H1 (cell line): ENCODE measurements at regions not wholly inside any gene's neighbourhood (a gene's known extent, or its start where the extent isn't known, plus 50 kb on each side); places are given as distances from the start of the nearest gene placed in this dataset.

Experiments used
- CTCF ChIA-PET: fragments of 300-600 bp; sonication (Branson Sonifier 250); formaldehyde crosslinking; loops from one replicate; lab custom pipeline; 2021; ENCODE audit not compliant: partially characterized antibody; lab: Charles Lee
- POLR2A ChIA-PET: fragments of 300-600 bp; sonication (Branson Sonifier 250); formaldehyde crosslinking; loops from one replicate; lab custom pipeline; 2021; ENCODE audit warnings: inconsistent platforms; ENCODE audit not compliant: partially characterized antibody; lab: Charles Lee
- DNase-seq, 2 experiments: peaks; one replicate each; pipeline versions ENCODE4 v3.0.0 to v3.0.0-alpha.2; 2010 to 2022; ENCODE audit warnings: low spot score in 2 of 2, low read depth in 1 of 2, mixed read lengths in 1 of 2
- FAIRE-seq: peaks from 2 replicates; lab custom pipeline; 2011; peaks lifted over from hg19 to GRCh38; lab: Jason Lieb, UNC
- H2AFZ ChIP-seq: 2 replicates; pipeline ENCODE4 v1.8.1; 2012; ENCODE audit warnings: low read length, inconsistent platforms
- H2AK5ac ChIP-seq: 2 replicates; pipeline ENCODE4 v1.6.1; 2013; ENCODE audit warnings: low read depth, low read length
- H2BK120ac ChIP-seq: replicated peaks from 2 replicates; pipeline ENCODE3; 2013; ENCODE audit warnings: low read depth, low read length, inconsistent platforms
- H2BK12ac ChIP-seq: 2 replicates; pipeline ENCODE4 v1.6.1; 2013; ENCODE audit warnings: low read depth, low read length
- H2BK15ac ChIP-seq: 2 replicates; pipeline ENCODE4 v1.6.1; 2013; ENCODE audit warnings: low read length
- H2BK20ac ChIP-seq: 2 replicates; pipeline ENCODE4 v1.6.1; 2013; ENCODE audit warnings: low read length
- H2BK5ac ChIP-seq: 2 replicates; pipeline ENCODE4 v1.6.1; 2013; ENCODE audit warnings: low read depth, low read length
- H3K14ac ChIP-seq: 2 replicates; pipeline ENCODE4 v1.6.1; 2013; ENCODE audit warnings: inconsistent platforms; ENCODE audit not compliant: insufficient read length
- H3K18ac ChIP-seq: 2 replicates; pipeline ENCODE4 v1.6.1; 2013; ENCODE audit warnings: low read length; ENCODE audit errors: extremely low read depth
- H3K23ac ChIP-seq: 2 replicates; pipeline ENCODE4 v1.6.1; 2013; ENCODE audit warnings: inconsistent platforms; ENCODE audit not compliant: insufficient read length
- H3K23me2 ChIP-seq: 2 replicates; pipeline ENCODE4 v1.6.1; 2013; ENCODE audit warnings: low read depth, low read length
- H3K27ac ChIP-seq: 2 replicates; pipeline ENCODE4 v1.6.1; 2011; ENCODE audit warnings: low read depth, low read length, inconsistent platforms
- H3K27me3 ChIP-seq, 4 experiments: replicated peaks in 1 of 4; 1 replicate in 1 of 4; 2 replicates in 3 of 4; pipeline versions ENCODE4 v1.6.1 to v1.8.1; 2011 to 2013; ENCODE audit warnings: low read length in 3 of 4, mild to moderate bottlenecking in 3 of 4, inconsistent platforms in 2 of 4, mixed read lengths in 2 of 4, moderate library complexity in 1 of 4; ENCODE audit not compliant: control insufficient read depth in 3 of 4, insufficient read depth in 3 of 4; ENCODE audit errors: extremely low read depth in 1 of 4
- H3K36me3 ChIP-seq, 4 experiments: 2 replicates each; pipeline versions ENCODE4 v1.6.1 to v1.8.1; 2011 to 2013; ENCODE audit warnings: mild to moderate bottlenecking in 4 of 4, low read length in 3 of 4, moderate library complexity in 2 of 4, control low read depth in 1 of 4, inconsistent platforms in 1 of 4; ENCODE audit not compliant: insufficient read depth in 4 of 4, control insufficient read depth in 2 of 4
- H3K4ac ChIP-seq: replicated peaks from 2 replicates; pipeline ENCODE3; 2013; ENCODE audit warnings: low read length, low read depth, mixed read lengths, inconsistent platforms; ENCODE audit not compliant: insufficient read length
- H3K4me1 ChIP-seq, 4 experiments: replicated peaks in 1 of 4; 1 replicate in 1 of 4; 2 replicates in 3 of 4; pipeline versions ENCODE4 v1.6.1 to v1.8.1; 2011 to 2013; ENCODE audit warnings: low read length in 3 of 4, inconsistent platforms in 2 of 4, mixed read lengths in 1 of 4; ENCODE audit not compliant: insufficient read depth in 4 of 4, control insufficient read depth in 3 of 4
- H3K4me2 ChIP-seq, 2 experiments: 2 replicates each; pipeline versions ENCODE4 v1.6.1 to v1.8.1; 2011 to 2013; ENCODE audit warnings: low read depth in 2 of 2, low read length in 2 of 2, control low read depth in 1 of 2, inconsistent platforms in 1 of 2, mild to moderate bottlenecking in 1 of 2; ENCODE audit not compliant: insufficient read depth in 1 of 2
- H3K4me3 ChIP-seq, 4 experiments: fragments of 200-600, 300-600 bp in 1 of 4; sonication (generic), shearing (Covaris generic), sonication (Bioruptor Twin) in 1 of 4; 2 replicates each; pipeline versions ENCODE4 v1.5.1 to v1.8.1; 2011 to 2016; ENCODE audit warnings: low read length in 4 of 4, low read depth in 3 of 4, control low read depth in 2 of 4, inconsistent platforms in 2 of 4, mild to moderate bottlenecking in 2 of 4, mixed read lengths in 1 of 4, moderate library complexity in 1 of 4; ENCODE audit not compliant: insufficient read depth in 2 of 4; ENCODE audit errors: extremely low read depth in 1 of 4
- H3K56ac ChIP-seq: replicated peaks from 2 replicates; pipeline ENCODE3; 2013; ENCODE audit warnings: low read depth, mild to moderate bottlenecking, mixed read lengths, low read length, inconsistent platforms; ENCODE audit not compliant: insufficient read length
- H3K79me1 ChIP-seq: 2 replicates; pipeline ENCODE4 v1.6.1; 2013; ENCODE audit warnings: low read depth, low read length, control low read depth
- H3K79me2 ChIP-seq, 2 experiments: 2 replicates each; pipeline versions ENCODE4 v1.6.1 to v1.8.1; 2012 to 2013; ENCODE audit warnings: low read length in 2 of 2, mild to moderate bottlenecking in 2 of 2, inconsistent platforms in 1 of 2; ENCODE audit not compliant: insufficient read depth in 2 of 2, control insufficient read depth in 1 of 2
- H3K9ac ChIP-seq, 4 experiments: replicated peaks in 1 of 4; 1 replicate in 1 of 4; 2 replicates in 3 of 4; pipeline versions ENCODE4 v1.6.1 to v1.8.1; 2011 to 2013; ENCODE audit warnings: low read depth in 3 of 4, low read length in 3 of 4, control low read depth in 2 of 4, mild to moderate bottlenecking in 2 of 4, moderate library complexity in 2 of 4, inconsistent platforms in 1 of 4; ENCODE audit errors: extremely low read depth in 1 of 4
- H3K9me3 ChIP-seq, 2 experiments: 2 replicates each; pipeline versions ENCODE4 v1.6.1 to v1.8.1; 2012 to 2013; ENCODE audit warnings: mild to moderate bottlenecking in 2 of 2, moderate library complexity in 2 of 2, control low read depth in 1 of 2, inconsistent platforms in 1 of 2, low read depth in 1 of 2, low read length in 1 of 2, mixed read lengths in 1 of 2; ENCODE audit not compliant: insufficient read depth in 2 of 2
- H4K20me1 ChIP-seq, 2 experiments: replicated peaks in 1 of 2; 2 replicates each; pipeline versions ENCODE3 to v1.8.1; 2011 to 2013; ENCODE audit warnings: inconsistent platforms in 2 of 2, low read length in 2 of 2, mild to moderate bottlenecking in 1 of 2; ENCODE audit not compliant: insufficient read depth in 2 of 2, control insufficient read depth in 1 of 2
- H4K5ac ChIP-seq: 2 replicates; pipeline ENCODE4 v1.6.1; 2013; ENCODE audit warnings: low read length, low read depth, mixed read lengths, inconsistent platforms; ENCODE audit not compliant: insufficient read length
- H4K8ac ChIP-seq: 2 replicates; pipeline ENCODE4 v1.8.0; 2013; ENCODE audit warnings: mild to moderate bottlenecking, moderate library complexity, low read length, inconsistent platforms; ENCODE audit not compliant: insufficient read depth; ENCODE audit errors: extremely low read depth
- H4K91ac ChIP-seq: replicated peaks from 2 replicates; pipeline ENCODE3; 2013; ENCODE audit warnings: low read length, mixed read lengths, inconsistent platforms; ENCODE audit not compliant: insufficient read length
- ATF3 ChIP-seq: IDR thresholded peaks from 2 replicates; pipeline ENCODE4 v1.6.1; 2011; ENCODE audit warnings: low read depth, mild to moderate bottlenecking, low read length; ENCODE audit not compliant: insufficient read depth
- NANOG ChIP-seq: IDR thresholded peaks from 2 replicates; pipeline ENCODE4 v1.6.1; 2011; ENCODE audit warnings: low read length, low read depth, mild to moderate bottlenecking, inconsistent platforms; ENCODE audit not compliant: insufficient read depth, poor library complexity, severe bottlenecking
- TEAD4 ChIP-seq: IDR thresholded peaks from 2 replicates; pipeline ENCODE4 v1.6.1; 2012; ENCODE audit warnings: low read depth, low read length, inconsistent platforms, mixed read lengths
- ZNF274 ChIP-seq: IDR thresholded peaks from 2 replicates; pipeline ENCODE4 v1.7.0; 2012; ENCODE audit warnings: low read length, borderline replicate concordance; ENCODE audit errors: extremely low read depth
- WGBS, 2 experiments: shearing (Covaris generic) in 1 of 2; methylation state at CpG; one replicate each; pipeline versions ENCODE4 v1.1.6 to v1.1.7; 2013 to 2015; ENCODE audit warnings: low lambda C conversion rate in 2 of 2, mixed read lengths in 2 of 2, inconsistent platforms in 1 of 2, low coverage in 1 of 2, missing lambda C conversion rate in 1 of 2; ENCODE audit not compliant: insufficient replicate concordance in 2 of 2, insufficient coverage in 1 of 2, insufficient read length in 1 of 2; ENCODE audit errors: extremely low coverage in 1 of 2, missing lambda C conversion rate in 1 of 2; 5-methylcytosine and 5-hydroxymethylcytosine counted together

DNA sequence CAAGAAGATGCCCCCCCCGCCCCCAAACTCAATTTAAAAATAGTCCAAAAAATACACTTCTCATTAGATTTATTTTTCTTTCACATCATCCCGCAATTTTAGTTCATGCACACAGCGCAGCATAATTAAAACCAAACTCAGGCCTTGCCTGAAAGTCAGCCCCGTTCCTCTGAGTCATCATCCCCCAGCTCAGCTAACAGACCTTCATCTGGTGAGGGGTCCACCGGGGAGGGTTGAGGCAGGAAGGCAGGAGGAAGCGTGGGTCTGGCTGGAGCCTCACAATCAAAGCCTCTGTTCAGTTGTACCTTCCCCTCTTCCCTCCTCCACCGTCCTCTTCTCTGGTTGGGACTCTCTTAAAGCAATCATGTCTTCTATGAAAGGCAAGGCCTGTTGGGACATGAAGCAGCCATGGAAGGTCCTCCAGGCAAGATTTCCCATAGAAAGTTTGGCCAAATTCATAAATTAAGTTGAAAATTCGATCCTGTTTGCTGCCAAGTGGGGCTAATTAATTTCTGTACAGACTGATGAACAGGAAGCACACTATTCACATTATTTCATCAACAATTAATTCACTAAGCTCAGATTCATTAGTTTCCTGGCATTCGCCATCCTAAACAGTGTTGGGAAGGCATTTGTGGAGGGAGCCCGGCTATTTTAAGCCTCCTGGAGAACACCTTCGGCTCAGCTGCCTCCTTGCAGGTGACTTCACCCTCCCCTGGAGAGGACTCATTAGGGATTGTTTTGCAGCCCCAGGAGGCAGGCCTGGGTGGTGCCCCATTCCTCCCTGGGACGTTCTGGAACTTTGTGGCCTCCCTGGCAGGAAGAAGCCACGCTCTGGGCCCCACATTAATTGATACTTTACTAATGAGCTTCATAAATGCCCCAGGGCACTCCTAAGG lies 72.3 kb upstream of the BNC1 start:
- DNase-seq (no peak), FAIRE-seq (no peak)
- Histone ChIP-seq H3K14ac (no peak overlapping the region), H4K91ac (no peak overlapping the region), H3K18ac (no peak overlapping the region; the same call in 1 of the 2 replicates), H3K56ac (no peak overlapping the region), H3K23me2 (no peaks in the 10 kb centered on the region), H4K20me1 (no peaks in the 10 kb centered on the region), H3K4ac (no peak overlapping the region), H2BK15ac (no peak overlapping the region), H2BK12ac (no peak overlapping the region), H3K36me3 (no peaks in the 10 kb centered on the region), H2BK20ac (no peak overlapping the region), H2AFZ (0 out of 2 replicates have a peak overlapping the region, but pooled peaks have one; percentile 40), H3K23ac (no peak overlapping the region), H3K4me3 (no peak overlapping the region), H3K9me3 (no peaks in the 10 kb centered on the region), H2BK120ac (no peak overlapping the region), H4K5ac (no peak overlapping the region), H2BK5ac (no peak overlapping the region), H2AK5ac (no peak overlapping the region), H3K79me2 (no peaks in the 10 kb centered on the region), H3K9ac (no peak overlapping the region), H3K27ac (no peak overlapping the region), H3K79me1 (no peaks in the 10 kb centered on the region), H3K4me1 (no peaks in the 10 kb centered on the region), H4K8ac (no peak overlapping the region), H3K27me3 (peaks cover 0 to 2% (median 0%) of the 10 kb centered on the region in 4 experiments; a peak in 1 of 7 replicates), H3K4me2 (no peak overlapping the region)
- ChIA-PET POLR2A (interaction anchor here (1.2 kb wide), 1 partner anchor 27 kb away, joined by 3 read pairs; no protein-coding TSS in a partner anchor), CTCF (interaction anchor here (0.8 to 1.3 kb wide), 5 partner anchors 8 to 202 kb away, joined by 3 to 6 read pairs (median 4); no protein-coding TSS in a partner anchor)
- 84% methylated on average over 13 of the region's 13 CpGs; no CpG with 5 or more reads in 1 of the 2 experiments for WGBS, 2 experiments
- TF ChIP-seq NANOG: no peak
- TF ChIP-seq ATF3: no peak
- TF ChIP-seq TEAD4: no peak
- TF ChIP-seq ZNF274: no peak
